SHP77 treated with DMSO at 0.1 percent for 48 hours (cell line): ENCODE measurements at regions not wholly inside any gene's neighbourhood (a gene's known extent, or its start where the extent isn't known, plus 50 kb on each side); places are given as distances from the start of the nearest gene placed in this dataset.

ENCODE experiments used
- DNase-seq: peaks from one replicate; lab custom pipeline; 2025; lab: John Stamatoyannopoulos, UW

GRCh38 chr1:17976854-17977253 lies 130.7 kb upstream of the IGSF21 start:
- DNase-seq: no peak

GRCh38 chr1:17978016-17978415 lies 129.6 kb upstream of the IGSF21 start:
- DNase-seq: no peak

DNA sequence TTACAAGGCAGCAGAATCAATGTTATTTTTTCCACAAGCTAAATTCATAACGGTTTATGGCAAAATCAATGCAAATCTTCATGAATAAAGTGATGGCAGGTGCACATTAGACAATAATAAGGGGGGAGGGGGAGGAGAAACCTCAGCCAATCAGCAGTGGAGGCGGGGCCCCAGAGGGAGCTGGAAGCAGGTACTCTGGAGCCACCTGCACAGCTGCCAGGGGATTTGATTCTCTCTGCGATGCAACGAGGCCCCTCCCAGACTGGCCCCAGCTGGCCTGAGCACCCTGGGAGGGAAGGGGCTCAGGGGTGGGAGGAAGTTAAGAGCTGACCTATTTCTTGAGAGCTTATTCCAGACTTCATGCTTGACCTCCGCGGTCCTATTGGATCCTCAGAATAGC lies 127.8 kb upstream of the IGSF21 start:
- no peak for DNase-seq

DNA sequence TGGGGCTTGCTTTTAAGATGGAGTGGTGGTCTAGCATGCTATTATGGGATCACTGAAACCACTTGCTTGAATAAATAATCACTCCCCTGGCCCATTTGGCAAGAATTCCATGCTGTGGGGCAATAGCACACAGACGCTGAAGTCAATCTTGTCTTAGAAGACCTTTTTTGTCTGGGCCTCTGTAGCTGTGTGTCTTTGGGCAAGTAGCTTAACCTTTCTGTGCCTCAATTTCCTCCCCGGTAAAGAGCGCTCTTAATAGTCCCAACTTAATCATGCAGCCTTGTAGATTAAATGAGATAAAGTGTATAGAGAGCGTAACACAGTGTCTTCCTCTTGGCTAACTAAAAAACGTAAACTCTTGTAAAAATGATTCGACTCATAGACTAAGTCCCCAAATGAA lies 125.4 kb upstream of the IGSF21 start:
- DNase-seq: no peak

- DNase-seq: no peak
Observed at GRCh38 chr1:17984583-17984982, 123.0 kb upstream of the IGSF21 start.

DNA sequence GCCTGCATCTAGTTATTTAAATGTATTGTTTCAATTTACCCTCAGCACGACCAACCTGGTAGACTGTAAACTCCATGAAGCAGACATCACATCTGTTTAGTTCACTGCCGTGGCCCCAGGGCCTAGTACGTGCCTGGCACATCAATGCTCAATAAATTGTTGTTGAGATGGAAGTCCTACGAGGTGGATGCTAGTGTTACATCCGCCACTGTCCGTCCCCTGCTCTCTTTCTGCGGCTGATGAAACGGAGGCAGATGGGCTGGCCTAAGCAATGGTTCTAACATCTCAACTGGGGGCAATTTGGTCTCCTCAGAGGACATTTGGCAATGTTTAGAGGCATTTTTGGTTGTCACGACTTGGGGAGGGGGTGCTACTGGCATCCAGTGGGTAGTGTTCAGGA lies 121.4 kb upstream of the IGSF21 start:
- DNase-seq: no peak

DNA sequence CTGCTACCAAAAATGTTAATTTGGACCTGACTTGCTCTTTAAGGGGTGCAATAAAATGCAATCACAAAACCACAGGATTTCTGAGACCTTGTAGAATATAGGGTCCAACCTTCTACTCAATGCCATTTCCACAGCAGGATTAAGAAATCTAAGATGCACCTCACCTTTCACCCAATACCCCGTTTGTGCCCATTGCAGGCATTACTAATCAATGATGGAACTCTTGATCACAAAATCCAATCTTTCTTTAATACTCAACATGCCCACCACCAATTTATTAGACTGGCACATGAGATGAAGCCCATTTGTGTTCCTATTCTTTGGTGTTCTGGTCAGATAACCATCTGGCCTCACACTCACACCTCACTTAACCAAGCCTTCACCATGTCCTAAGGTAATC lies 117.2 kb upstream of the IGSF21 start:
- no peak for DNase-seq

- DNase-seq: no peak
Observed at GRCh38 chr1:17991996-17992395, 115.6 kb upstream of the IGSF21 start.

- no peak for DNase-seq
Observed at GRCh38 chr1:17992800-17993199, 114.8 kb upstream of the IGSF21 start.

DNA sequence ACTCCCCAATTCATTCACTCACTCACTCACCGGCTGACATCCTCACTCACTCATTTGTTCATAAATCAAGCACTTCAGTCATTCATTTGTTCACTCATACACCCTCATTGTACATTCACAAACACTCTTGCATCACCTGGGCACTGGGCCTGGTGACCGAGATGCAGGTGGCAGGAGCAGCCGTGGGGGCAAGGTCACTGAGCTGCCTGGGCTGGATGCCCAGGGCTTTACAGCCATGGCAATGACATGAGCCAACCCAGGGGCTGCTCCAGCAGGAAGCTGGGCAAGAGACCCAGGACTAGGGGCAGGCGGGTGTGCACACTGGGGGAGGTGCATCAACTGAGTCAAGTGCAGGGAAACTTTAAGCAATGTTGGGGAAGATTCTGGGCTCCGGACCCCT lies 113.6 kb upstream of the IGSF21 start:
- DNase-seq: no peak

DNA sequence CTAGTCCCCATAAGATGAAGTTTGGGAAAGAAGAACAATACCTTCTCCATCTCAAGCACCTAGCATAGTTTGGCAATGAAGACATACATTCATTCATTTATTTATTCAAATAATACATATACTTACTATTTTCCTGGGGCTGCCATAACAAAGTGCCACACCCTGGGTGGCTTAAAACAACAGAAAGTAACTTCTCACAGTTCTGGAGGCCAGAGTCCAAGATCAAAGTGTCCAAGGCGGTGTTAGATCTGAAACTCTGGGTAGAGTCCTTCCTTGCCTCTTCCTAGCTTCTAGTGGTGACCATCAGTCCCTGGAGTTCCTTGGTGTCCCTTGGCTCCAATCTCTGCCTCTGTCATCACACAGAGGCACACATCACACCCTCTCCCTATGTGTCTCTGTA lies 112.1 kb upstream of the IGSF21 start:
- no peak for DNase-seq

GRCh38 chr1:17998889-17999288 lies 108.7 kb upstream of the IGSF21 start:
- DNase-seq: no peak

DNA sequence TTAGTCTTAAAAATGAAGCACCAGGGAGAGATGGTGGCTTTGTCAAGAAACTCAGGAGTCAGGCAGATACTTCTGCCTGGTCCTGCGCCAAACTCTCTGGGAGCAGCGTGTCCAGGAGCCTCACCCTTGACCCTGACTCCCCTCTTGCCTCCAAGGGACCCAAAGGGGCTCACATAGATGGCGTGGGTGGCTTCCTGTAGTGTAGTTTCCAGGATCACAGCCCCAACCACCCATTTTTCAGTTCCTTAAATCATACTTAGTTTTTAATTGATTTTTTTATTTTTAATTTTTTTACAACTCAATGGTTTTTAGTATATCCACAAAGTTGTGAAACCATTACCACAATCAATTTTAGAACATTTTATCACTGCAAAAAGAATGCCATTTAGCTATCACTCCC lies 107.7 kb upstream of the IGSF21 start:
- no peak for DNase-seq

DNA sequence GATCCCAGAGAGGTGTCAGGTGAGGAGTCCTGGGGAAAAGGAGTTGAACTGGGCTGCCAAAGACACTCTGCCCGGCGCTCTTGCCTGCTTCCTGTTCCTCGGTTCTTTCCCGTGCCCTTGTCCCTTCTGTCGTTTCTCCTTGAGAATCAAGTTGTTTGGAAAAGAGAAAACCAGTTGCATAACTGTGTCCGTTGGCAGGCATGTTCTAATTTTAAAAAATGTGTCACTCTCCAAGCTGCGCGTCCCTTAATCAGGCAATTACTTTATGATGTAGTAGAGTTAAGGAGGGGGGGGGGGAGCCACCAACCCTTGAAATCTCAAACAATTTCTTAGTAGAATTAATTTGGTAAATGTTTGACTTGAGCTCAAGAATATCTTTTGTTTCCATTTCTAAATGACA lies 105.9 kb upstream of the IGSF21 start:
- no peak for DNase-seq

DNA sequence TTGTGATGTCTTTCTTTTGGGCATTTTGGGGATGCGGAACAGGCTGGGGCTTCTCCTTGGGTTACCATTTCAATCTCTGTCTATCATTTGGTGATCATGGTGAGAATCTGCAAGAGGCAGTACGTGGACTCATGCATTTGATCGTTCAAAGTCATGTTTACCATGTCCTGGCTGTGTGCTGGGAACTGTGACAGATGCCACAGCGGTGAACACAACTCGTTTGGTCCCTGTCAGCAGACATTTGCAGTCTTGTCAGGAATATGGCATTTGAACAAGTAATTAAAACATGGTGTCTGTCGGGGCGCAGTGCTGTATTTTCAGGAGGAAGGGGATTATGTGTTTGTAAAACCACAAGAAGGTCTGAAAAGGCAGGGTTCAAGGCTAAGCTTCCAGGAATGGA lies 103.3 kb upstream of the IGSF21 start:
- DNase-seq: no peak

GRCh38 chr1:18005238-18005637 lies 102.4 kb upstream of the IGSF21 start:
- no peak for DNase-seq

GRCh38 chr1:18007391-18008041 lies 100.1 kb upstream of the IGSF21 start:
- DNase-seq: no peak

DNA sequence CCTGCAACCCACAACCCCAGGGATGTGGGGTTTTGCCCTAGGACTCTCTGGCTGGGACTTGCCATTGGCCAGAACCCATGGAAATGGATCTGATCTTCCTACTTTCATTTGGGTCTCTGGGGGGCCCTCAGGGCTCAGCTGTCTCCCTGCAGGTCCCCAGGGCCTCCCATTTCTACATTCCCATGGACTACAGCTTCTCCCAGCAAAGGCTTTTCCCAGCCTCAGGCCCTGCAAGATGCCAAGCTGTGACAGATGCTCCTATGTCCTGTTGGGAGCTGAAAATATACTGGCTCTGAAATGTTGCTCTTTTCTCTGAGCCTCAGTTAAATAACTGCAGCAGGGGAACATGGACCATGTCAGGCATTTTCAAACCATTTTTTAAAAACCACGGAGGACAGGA lies 99.5 kb upstream of the IGSF21 start:
- DNase-seq: no peak

GRCh38 chr1:18009055-18009454 lies 98.5 kb upstream of the IGSF21 start:
- DNase-seq: no peak

- no peak for DNase-seq
Observed at GRCh38 chr1:18009478-18009961, 98.1 kb upstream of the IGSF21 start.

DNA sequence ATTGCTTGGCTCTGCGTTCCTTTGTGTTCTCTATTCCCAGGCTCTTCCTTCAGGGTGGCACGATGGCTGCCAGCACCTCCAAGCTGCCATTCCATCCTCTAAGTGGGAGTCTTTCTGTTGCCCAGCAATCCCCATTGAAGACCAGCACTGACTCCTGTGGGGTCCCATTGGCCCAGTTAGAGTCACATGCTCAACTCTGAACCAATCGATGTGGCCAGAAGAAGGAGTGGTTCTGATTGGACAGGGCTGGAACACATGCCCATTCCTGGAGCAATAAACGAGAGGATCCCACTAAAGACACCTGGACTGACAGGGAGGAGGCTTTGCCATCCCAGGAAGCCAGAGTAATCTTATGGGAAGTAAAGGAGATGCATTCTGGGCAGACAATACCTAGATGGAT lies 97.2 kb upstream of the IGSF21 start:
- DNase-seq: no peak

DNA sequence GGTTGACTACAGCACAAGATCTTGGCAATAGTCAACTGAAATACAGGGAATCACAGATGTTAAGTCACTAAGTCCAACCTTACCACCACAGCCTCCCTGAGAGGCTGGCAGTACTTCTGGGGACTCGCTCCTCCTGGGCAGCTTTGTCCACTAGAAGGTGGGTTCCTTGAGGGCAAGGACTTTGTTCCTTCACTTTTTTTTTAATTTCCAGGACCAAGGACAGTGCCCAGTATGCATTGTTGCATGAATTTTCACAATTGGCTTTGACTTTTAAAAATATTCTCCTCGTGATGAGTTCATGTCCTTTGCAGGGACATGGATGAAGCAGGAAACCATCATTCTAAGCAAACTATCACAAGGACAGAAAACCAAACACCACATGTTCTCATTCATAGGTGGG lies 96.7 kb upstream of the IGSF21 start:
- DNase-seq: no peak

- DNase-seq: no peak
Observed at GRCh38 chr1:18011703-18012102, 95.9 kb upstream of the IGSF21 start.

- no peak for DNase-seq
Observed at GRCh38 chr1:18012686-18013085, 94.9 kb upstream of the IGSF21 start.

DNA sequence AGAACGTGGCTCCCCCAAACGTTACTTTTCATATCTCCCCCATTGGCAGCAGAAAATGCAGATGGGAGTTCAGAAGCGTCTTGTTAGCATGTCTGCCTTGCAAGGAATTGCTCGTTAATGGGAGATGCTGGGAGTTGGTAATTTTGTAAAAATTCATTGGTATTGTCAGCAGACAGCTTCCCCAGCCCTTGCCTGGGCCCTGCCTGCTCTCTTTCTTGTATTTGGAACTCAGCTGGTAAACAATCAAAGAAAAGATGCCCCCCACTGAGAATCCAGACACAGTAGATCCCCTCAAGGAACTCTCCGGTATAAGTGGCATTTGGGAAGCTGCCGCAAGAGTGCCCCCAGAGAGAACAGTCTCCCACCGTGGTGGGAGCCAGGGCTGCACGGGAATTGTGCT lies 94.4 kb upstream of the IGSF21 start:
- no peak for DNase-seq
